NT2/D1 (cell line): ENCODE measurements at regions not wholly inside any gene's neighbourhood (a gene's known extent, or its start where the extent isn't known, plus 50 kb on each side); places are given as distances from the start of the nearest gene placed in this dataset.
"Not testable (repeated sequence)": the region's sequence is repeated elsewhere in the genome, so short reads cannot be mapped to it uniquely, and the experiment has no call there.

ENCODE experiments used
- DNase-seq: peaks from one replicate; pipeline ENCODE4 v3.0.0-alpha.2; 2011; ENCODE audit warnings: low read depth, low spot score
- H3K27me3 ChIP-seq: 2 replicates; pipeline ENCODE4 v1.6.0; 2011; ENCODE audit warnings: mild to moderate bottlenecking; ENCODE audit not compliant: insufficient read length, insufficient read depth
- H3K36me3 ChIP-seq: 2 replicates; pipeline ENCODE4 v1.6.1; 2011; ENCODE audit warnings: mild to moderate bottlenecking, low read length, mixed read lengths; ENCODE audit not compliant: insufficient read depth, insufficient read length
- H3K4me1 ChIP-seq: 2 replicates; pipeline ENCODE4 v1.5.1; 2011; ENCODE audit not compliant: insufficient read depth, insufficient read length
- H3K4me3 ChIP-seq: 2 replicates; pipeline ENCODE4 v1.5.1; 2011; ENCODE audit warnings: low read depth; ENCODE audit not compliant: insufficient read length
- H3K9ac ChIP-seq: 2 replicates; pipeline ENCODE4 v1.6.0; 2011; ENCODE audit warnings: low read depth; ENCODE audit not compliant: insufficient read length
- H3K9me3 ChIP-seq: 2 replicates; pipeline ENCODE4 v1.5.1; 2011; ENCODE audit warnings: mild to moderate bottlenecking, low read length; ENCODE audit not compliant: insufficient read depth
- SUZ12 ChIP-seq: IDR thresholded peaks from 2 replicates; pipeline ENCODE4 v1.6.1; 2011; ENCODE audit not compliant: insufficient read length, insufficient read depth; ENCODE audit errors: extremely low read depth
- YY1 ChIP-seq: IDR thresholded peaks from 2 replicates; pipeline ENCODE4 v1.6.1; 2011; ENCODE audit not compliant: insufficient read length, insufficient read depth
- ZNF274 ChIP-seq: IDR thresholded peaks from 2 replicates; pipeline ENCODE4 v1.6.1; 2011; ENCODE audit warnings: mild to moderate bottlenecking, low read depth, low read length

DNA sequence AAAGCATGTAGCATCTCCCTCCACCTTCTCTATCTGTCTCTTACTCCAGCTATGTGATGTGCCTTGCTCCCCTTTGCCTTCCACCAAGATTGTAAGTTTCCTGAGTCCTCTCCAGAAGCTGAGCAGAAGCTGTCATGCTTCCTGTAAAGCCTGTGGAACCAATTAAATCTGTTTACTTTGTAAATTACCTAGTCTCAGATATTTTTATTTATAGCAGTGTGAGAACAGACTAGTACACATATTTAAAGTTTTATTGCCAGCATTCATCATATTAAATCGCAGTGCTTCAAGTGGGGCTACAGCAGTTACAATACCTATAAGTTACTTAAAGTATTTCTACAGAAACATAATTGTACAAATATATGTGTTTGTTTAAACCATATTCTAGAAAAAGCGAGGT, 973.1 kb downstream of the SLC16A7 start:
- H3K4me1 ChIP-seq = no peaks in the 10 kb centered on the region
- no peaks in the 10 kb centered on the region for H3K36me3 ChIP-seq
- no peak overlapping the region for H3K9ac ChIP-seq
- TF ChIP-seq ZNF274 (no peak), SUZ12 (no peak), YY1 (no peak)
- no peaks in the 10 kb centered on the region for H3K27me3 ChIP-seq
- no peak for DNase-seq
- peaks cover 29% of the 10 kb centered on the region for H3K9me3 ChIP-seq
- H3K4me3 ChIP-seq = no peak overlapping the region

DNA sequence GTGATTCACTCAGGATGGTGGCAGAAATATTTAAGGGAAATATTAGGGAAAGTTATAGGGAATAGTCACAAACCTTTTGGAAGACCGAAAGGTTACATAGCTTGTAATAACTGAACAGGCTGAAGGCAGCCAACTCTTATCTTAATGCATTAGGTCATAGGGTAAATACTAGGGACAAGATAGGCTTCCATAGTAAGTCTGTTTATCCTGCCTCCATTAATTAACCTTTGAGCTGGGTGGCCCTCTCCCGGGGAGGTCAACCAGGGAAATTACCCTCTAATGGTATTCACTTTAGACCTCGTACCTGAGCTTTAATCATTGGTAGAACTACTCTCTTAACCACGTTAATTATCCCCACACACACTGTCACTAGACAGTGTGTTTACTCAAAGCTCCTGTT, 981.8 kb downstream of the SLC16A7 start:
- Histone ChIP-seq H3K9ac (no peak overlapping the region), H3K4me3 (no peak overlapping the region), H3K9me3 (no peaks in the 10 kb centered on the region), H3K4me1 (no peaks in the 10 kb centered on the region), H3K27me3 (no peaks in the 10 kb centered on the region), H3K36me3 (no peaks in the 10 kb centered on the region)
- no peak for DNase-seq
- TF ChIP-seq ZNF274 = no peak
- TF ChIP-seq YY1 = no peak
- TF ChIP-seq SUZ12 = no peak

DNA sequence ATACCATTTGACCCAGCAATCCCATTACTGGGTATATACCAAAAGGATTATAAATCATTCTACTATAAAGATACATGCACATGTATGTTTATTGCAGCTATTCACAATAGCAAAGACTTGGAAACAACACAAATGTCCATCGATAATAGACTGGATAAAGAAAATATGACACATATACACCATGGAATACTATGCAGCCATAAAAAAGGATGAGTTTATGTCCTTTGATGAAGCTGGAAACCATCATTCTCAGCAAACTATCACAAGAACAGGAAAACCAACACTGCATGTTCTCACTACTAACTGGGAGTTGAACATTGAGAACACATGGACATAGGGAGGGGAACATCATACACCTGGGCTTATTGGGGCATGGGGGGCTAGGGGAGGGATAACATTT, 991.8 kb downstream of the SLC16A7 start:
- not testable (repeated sequence) for H3K36me3 ChIP-seq, H3K9ac ChIP-seq, H3K4me3 ChIP-seq, DNase-seq, H3K27me3 ChIP-seq, H3K4me1 ChIP-seq, H3K9me3 ChIP-seq

GRCh38 chr12:60594035-60594711, 998.3 kb downstream of the SLC16A7 start:
- no peak for TF ChIP-seq ZNF274
- no peak for TF ChIP-seq SUZ12
- no peak for TF ChIP-seq YY1
- DNase-seq = no peak
- Histone ChIP-seq H3K4me1 (no peaks in the 10 kb centered on the region), H3K27me3 (no peaks in the 10 kb centered on the region), H3K36me3 (no peaks in the 10 kb centered on the region), H3K9ac (no peak overlapping the region), H3K4me3 (no peak overlapping the region), H3K9me3 (no peaks in the 10 kb centered on the region; the same call in 1 of the 2 replicates)

- Histone ChIP-seq H3K4me1 (no peaks in the 10 kb centered on the region), H3K36me3 (no peaks in the 10 kb centered on the region), H3K9ac (no peak overlapping the region), H3K4me3 (no peak overlapping the region), H3K9me3 (peaks cover 27% of the 10 kb centered on the region), H3K27me3 (no peaks in the 10 kb centered on the region)
- TF ChIP-seq ZNF274 (no peak), YY1 (no peak), SUZ12 (no peak)
- no peak for DNase-seq
These were observed 1006.8 kb downstream of the SLC16A7 start for GRCh38 chr12:60602601-60603000.

- H3K4me1 ChIP-seq, H3K4me3 ChIP-seq, H3K27me3 ChIP-seq, H3K9ac ChIP-seq, H3K36me3 ChIP-seq, DNase-seq: not testable (repeated sequence)
- peaks cover 27% of the 10 kb centered on the region for H3K9me3 ChIP-seq
These were observed 1007.6 kb downstream of the SLC16A7 start for GRCh38 chr12:60603475-60603874.

DNA sequence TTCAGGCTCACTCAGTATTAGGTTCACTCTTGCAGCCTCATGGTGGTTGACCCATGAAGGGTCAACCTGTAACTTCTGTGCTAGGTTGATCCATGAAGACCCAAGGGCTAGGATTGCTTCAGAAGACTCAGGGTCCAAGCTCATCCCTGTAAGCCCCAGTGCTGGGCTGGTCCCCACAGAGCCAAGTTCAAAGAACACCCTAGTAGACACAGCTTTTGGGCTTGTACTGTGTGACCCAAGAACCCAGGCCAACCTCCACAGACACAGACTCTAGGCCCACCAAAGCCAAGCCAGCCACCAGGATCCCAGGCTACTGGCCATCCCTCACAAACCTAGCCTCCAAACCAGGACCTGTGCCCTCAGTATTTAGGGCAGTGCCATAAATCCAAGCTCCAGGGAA, 1020.6 kb downstream of the SLC16A7 start:
- TF ChIP-seq SUZ12 (no peak), ZNF274 (no peak), YY1 (no peak)
- peaks cover 9% of the 10 kb centered on the region; the same call in 1 of the 2 replicates for H3K9me3 ChIP-seq
- DNase-seq = no peak
- no peaks in the 10 kb centered on the region for H3K27me3 ChIP-seq
- no peaks in the 10 kb centered on the region for H3K36me3 ChIP-seq
- H3K4me3 ChIP-seq = no peak overlapping the region
- H3K4me1 ChIP-seq = peaks cover 4% of the 10 kb centered on the region
- no peak overlapping the region for H3K9ac ChIP-seq

DNA sequence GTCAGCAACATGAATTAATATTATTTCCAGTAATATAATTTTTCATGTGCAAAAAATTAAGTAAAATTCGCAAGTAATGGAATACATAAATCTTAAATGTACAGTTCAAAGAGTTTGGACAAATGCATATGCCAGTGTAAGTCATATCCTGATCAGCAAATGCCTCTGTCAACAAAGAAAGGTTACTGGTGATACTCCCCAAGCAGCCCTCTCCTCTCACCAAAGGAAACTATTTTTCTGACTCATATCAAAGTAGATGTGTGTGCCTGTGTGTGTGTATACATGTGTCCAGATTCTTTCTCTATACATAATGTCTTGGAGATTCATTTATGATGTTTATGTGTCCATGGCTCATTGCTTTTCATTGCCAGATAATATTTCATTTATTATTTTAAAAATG, 1035.0 kb downstream of the SLC16A7 start:
- no peak for DNase-seq
- H3K4me3 ChIP-seq = no peak overlapping the region
- no peak overlapping the region for H3K9ac ChIP-seq
- TF ChIP-seq SUZ12 = no peak
- TF ChIP-seq YY1 = no peak
- TF ChIP-seq ZNF274 = no peak
- H3K9me3 ChIP-seq = no peaks in the 10 kb centered on the region
- H3K36me3 ChIP-seq = no peaks in the 10 kb centered on the region
- no peaks in the 10 kb centered on the region for H3K27me3 ChIP-seq
- no peaks in the 10 kb centered on the region for H3K4me1 ChIP-seq
